Kasumi-1 (cell line): ENCODE measurements at regions not wholly inside any gene's neighbourhood (a gene's known extent, or its start where the extent isn't known, plus 50 kb on each side); places are given as distances from the start of the nearest gene placed in this dataset.

ENCODE experiments used
- DNase-seq, 2 experiments: peaks; one replicate each; lab custom pipeline; 2025; lab: John Stamatoyannopoulos, UW

GRCh38 chr5:51278539-51278938 is 104.7 kb upstream of the ISL1 start:
- no peak for DNase-seq

GRCh38 chr5:51279983-51280706 is 103.1 kb upstream of the ISL1 start:
- no peak for DNase-seq

GRCh38 chr5:51286046-51286445 is 97.2 kb upstream of the ISL1 start:
- DNase-seq: no peak

- no peak for DNase-seq
Measured at GRCh38 chr5:51302343-51302742, 80.9 kb upstream of the ISL1 start.

- no peak for DNase-seq
Measured at GRCh38 chr5:51326844-51327243, 56.4 kb upstream of the ISL1 start.
